ENCODE measurements at regions not wholly inside any gene's neighbourhood (a gene's known extent, or its start where the extent isn't known, plus 50 kb on each side); places are given as distances from the start of the nearest gene placed in this dataset.

DNA sequence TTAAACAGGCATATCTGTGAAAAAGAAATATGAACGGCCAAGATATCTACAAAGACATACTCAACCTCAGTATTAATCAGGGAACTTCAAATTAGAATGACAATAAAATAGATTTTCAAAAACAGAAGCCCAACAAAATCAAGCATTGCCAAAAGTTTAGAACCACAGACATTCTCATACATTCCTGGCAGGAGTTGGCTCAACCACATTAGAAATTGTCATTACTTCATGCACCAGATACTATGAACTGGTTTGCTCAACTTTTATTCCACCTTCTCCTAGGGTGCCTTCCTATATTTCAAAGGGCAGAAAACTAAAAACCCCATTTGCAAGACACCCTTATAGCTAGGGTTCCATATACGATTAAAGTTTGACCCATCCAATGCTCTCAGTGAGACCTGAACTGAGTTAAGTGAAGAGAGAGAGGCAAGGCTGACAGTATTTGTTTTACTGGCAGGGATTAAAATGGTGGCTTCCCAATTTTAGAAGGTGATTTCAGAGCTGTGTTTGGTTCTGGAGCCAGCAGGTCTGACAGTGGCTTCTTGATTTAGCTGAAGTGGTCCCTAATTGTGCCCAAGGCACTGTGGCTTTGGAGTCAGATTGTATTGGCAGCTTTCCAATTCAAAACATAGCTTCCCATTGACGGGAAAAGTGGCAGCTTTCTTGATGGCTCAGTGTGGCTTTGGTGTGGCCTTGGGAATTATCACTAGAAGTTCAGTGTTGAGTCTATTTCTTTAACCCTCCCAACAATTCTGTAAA, 77.1 kb upstream of the CDYL start:
- H3K4me1 ChIP-seq (ENCODE audit: control insufficient read depth, insufficient read depth, low read length) = no peaks in the 10 kb centered on the region
- no peaks in the 10 kb centered on the region for H3K27me3 ChIP-seq (ENCODE audit: control insufficient read depth, insufficient read depth, low read length)
- no peaks in the 10 kb centered on the region for H3K36me3 ChIP-seq (ENCODE audit: control insufficient read depth, insufficient read depth, low read length)
- H3K9ac ChIP-seq (ENCODE audit: low read depth, low read length) = no peak overlapping the region
- H3K9me3 ChIP-seq (ENCODE audit: control insufficient read depth, insufficient read depth, low read length) = no peaks in the 10 kb centered on the region
- no peak overlapping the region for H3K4me3 ChIP-seq (ENCODE audit: low read depth, low read length)

DNA sequence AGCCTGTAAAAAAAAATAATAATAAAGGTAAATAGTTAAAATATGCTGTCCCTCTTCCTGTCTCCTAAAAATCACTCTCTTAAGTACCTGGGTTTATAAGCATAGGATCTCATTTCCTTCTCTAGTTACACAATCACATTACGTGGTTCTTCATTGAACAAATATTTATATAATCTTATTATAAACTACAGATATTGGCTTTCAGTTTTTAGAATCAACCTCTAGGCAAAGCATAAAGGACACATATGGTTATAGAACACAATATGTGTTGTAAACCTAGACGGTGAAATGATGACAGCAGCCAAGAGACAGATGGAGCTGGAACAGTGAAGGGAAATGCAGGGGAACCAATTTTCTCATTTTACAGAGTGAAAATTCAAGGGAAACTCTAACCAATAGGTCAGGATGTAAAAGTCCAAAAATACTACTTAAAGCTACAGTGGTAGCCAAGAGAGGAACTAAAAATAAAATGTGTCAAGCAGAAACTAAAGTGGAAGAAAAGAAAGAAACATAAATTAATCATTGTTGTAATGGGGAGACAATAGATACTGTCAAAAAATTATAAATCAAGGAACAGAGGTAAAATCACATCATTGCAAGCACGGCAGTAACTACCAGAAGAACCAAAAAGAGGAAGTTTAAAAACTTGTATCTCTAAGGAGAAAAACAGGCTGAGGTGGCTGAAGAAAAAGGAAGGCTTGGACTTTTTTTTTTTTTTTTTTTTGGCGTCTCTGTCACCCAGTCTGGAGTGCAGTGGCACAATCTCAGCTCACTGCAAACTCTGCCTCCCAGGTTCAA, 82.8 kb upstream of the CDYL start:
- no peaks in the 10 kb centered on the region for H3K27me3 ChIP-seq (ENCODE audit: control insufficient read depth, insufficient read depth, low read length)
- no peak overlapping the region for H3K9ac ChIP-seq (ENCODE audit: low read depth, low read length)

DNA sequence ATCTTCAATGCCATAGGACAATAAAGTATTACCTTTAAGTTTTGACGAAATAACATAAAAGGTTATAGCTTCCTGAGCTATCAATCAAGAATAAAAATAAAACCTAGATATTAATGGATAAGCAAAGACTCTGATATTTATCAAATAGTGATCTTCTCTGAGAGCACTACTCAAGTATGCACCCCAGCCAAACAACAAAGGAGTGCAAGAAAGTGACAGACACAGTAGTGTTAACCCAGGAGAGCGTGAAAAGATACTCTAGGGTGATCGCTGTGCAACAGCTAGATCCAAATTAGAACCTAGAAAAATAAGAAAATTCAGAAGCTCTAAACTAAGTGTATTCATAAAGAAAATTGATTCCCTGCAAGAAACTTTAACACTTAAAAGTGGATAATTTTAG, 83.5 kb upstream of the CDYL start:
- no peaks in the 10 kb centered on the region for H3K36me3 ChIP-seq (ENCODE audit: control insufficient read depth, insufficient read depth, low read length)
- H3K9me3 ChIP-seq (ENCODE audit: control insufficient read depth, insufficient read depth, low read length) = no peaks in the 10 kb centered on the region
- no peak overlapping the region for H3K9ac ChIP-seq (ENCODE audit: low read depth, low read length)
- H3K27me3 ChIP-seq (ENCODE audit: control insufficient read depth, insufficient read depth, low read length) = no peaks in the 10 kb centered on the region
- no peaks in the 10 kb centered on the region for H3K4me1 ChIP-seq (ENCODE audit: control insufficient read depth, insufficient read depth, low read length)
- no peak overlapping the region for H3K4me3 ChIP-seq (ENCODE audit: low read depth, low read length)

More for the DNA sequence above, 82.8 kb upstream of the CDYL start:
- H3K9me3 ChIP-seq (ENCODE audit: control insufficient read depth, insufficient read depth, low read length) = no peaks in the 10 kb centered on the region
- H3K4me3 ChIP-seq (ENCODE audit: low read depth, low read length) = no peak overlapping the region
- H3K4me1 ChIP-seq (ENCODE audit: control insufficient read depth, insufficient read depth, low read length) = no peaks in the 10 kb centered on the region
- no peaks in the 10 kb centered on the region for H3K36me3 ChIP-seq (ENCODE audit: control insufficient read depth, insufficient read depth, low read length)

DNA sequence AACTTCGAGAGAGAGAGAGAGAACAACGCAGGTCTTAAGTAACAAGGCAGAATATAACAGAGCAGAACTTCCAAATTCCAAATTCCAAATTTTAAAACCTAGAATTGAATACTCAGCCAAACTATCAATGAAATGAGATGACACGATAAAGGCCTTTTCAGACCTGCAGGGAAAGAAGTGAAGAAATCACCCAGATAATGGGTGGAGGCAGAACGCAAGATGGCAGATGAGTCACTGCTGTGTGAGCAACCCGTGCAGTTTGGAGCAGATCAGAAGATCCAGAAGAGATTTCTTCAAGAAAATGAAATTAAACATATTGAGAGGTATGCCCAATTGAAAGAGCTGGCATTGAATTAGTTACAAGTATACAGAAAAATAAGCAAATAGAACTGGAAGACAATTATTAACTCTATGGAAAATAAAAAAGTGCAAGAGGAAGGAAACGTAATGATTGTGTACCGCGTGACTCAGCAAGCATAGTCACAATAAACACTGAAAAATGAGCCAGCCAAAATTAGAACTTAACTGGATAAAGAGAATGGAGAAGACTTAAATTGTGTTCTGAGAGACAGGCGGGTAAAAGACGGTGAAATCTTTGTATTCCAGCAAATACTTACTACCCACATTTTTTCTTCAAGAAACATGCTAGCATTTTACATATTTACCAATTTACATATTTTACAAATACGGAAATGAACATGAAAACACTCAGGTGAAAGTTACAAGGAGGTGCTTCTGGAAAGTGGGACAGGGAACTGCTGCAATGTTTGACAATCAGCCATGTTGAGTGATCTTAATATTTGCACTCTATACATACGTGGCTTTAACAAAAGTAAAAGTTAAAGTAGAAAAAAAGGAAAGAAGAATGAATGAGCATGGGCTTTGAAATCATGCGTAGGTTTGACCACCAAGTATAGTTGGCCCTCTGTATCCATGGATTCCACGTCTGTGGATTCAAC, 87.9 kb upstream of the CDYL start:
- H3K9ac ChIP-seq (ENCODE audit: low read depth, low read length) = no peak overlapping the region
- H3K4me1 ChIP-seq (ENCODE audit: control insufficient read depth, insufficient read depth, low read length) = no peaks in the 10 kb centered on the region
- no peak overlapping the region for H3K4me3 ChIP-seq (ENCODE audit: low read depth, low read length)
- no peaks in the 10 kb centered on the region for H3K36me3 ChIP-seq (ENCODE audit: control insufficient read depth, insufficient read depth, low read length)
- H3K27me3 ChIP-seq (ENCODE audit: control insufficient read depth, insufficient read depth, low read length) = no peaks in the 10 kb centered on the region
- no peaks in the 10 kb centered on the region for H3K9me3 ChIP-seq (ENCODE audit: control insufficient read depth, insufficient read depth, low read length)

DNA sequence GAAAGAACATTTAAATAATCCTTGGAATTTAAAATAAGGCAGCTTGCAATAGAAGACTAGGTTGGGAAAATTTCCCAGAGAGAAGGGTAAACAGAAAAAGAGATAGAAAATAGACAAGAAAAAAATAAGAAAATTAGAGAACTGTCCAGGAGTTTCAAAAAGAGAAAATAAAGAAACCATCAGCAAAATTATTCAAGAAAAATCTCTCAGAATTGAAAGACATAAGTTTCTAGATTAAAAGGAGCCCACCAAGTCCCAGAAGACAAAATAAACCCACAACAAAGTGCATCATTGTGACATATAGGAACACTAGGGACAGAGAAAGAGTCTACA, 88.6 kb upstream of the CDYL start:
- Histone ChIP-seq H3K36me3 (ENCODE audit: control insufficient read depth, insufficient read depth, low read length) (no peaks in the 10 kb centered on the region), H3K9ac (ENCODE audit: low read depth, low read length) (no peak overlapping the region)

DNA sequence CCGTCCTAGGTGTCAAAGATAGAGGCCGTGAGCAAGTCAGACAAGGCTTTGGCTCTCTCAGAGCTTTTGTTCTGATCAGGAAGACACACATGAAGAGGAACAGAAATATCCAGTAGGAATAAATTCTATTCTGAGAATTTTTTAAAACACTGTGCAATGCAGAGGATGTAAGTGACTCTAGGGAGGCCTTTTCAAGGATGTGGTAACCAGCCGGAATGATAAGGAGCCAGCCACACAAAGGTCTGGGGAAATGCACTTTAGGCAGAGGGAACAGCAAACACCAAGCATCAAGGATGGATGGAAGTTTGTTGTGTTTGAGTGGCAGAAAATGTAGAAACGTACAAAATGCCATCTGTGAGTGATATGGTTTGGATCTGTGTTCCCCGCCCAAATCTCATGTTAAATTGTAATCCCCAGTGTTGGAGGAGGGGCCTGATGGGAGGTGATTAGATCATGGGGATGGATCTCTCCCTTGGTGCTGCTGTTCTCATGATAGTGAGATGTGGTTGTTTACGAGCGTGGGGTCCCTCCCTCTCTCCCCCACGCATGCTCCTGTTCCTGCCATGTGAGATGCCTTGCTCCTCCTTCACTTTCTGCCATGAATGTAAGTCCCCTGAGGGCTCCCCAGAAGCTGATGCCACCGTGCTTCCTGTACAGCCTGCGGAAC, 93.6 kb upstream of the CDYL start:
- no peak overlapping the region for H3K9ac ChIP-seq (ENCODE audit: low read depth, low read length)
- no peaks in the 10 kb centered on the region for H3K9me3 ChIP-seq (ENCODE audit: control insufficient read depth, insufficient read depth, low read length)
- H3K4me3 ChIP-seq (ENCODE audit: low read depth, low read length) = no peak overlapping the region
- no peaks in the 10 kb centered on the region for H3K36me3 ChIP-seq (ENCODE audit: control insufficient read depth, insufficient read depth, low read length)
- H3K4me1 ChIP-seq (ENCODE audit: control insufficient read depth, insufficient read depth, low read length) = no peaks in the 10 kb centered on the region
- no peaks in the 10 kb centered on the region for H3K27me3 ChIP-seq (ENCODE audit: control insufficient read depth, insufficient read depth, low read length)

More for the DNA sequence above, 88.6 kb upstream of the CDYL start:
- no peaks in the 10 kb centered on the region for H3K27me3 ChIP-seq (ENCODE audit: control insufficient read depth, insufficient read depth, low read length)
- H3K9me3 ChIP-seq (ENCODE audit: control insufficient read depth, insufficient read depth, low read length) = no peaks in the 10 kb centered on the region
- H3K4me3 ChIP-seq (ENCODE audit: low read depth, low read length) = no peak overlapping the region
- no peaks in the 10 kb centered on the region for H3K4me1 ChIP-seq (ENCODE audit: control insufficient read depth, insufficient read depth, low read length)

DNA sequence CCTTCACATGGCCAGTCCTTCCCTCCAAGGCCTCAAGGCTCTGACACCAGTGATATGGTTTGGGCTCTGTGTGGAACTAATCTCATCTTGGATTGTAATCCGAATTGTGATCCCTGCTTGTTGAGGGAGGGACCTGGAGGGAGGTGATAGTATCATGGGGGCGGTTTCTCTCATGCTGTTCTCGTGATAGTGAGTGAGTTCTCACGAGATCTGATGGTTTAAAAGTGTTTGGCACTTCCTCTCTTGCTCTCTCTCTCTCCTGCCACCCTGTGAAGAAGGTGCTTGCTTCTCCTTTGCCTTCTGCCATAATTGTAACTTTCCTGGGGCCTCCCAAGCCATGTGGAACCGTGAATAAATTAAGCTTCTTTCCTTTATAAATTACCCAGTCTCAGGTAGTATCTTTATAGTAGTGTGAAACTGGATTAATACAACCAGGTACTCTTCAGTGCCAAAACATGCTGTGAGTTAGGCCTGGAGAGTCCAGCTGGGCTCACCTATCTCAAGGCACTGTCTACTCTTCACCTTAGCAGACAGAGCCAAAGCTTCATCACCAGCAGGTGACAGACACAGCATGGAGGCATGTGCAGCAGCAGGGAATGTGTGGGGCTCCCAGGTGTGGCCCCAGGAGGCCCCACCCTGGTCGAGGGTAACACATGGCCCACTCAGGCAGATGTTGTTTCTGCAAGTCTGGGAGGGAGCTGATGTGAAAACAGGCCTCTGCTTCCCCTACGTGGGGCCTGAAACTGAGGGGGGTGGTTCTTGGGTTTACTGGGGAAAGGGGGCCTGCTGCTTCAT, 97.5 kb upstream of the CDYL start:
- Histone ChIP-seq H3K4me1 (ENCODE audit: control insufficient read depth, insufficient read depth, low read length) (no peaks in the 10 kb centered on the region), H3K36me3 (ENCODE audit: control insufficient read depth, insufficient read depth, low read length) (no peaks in the 10 kb centered on the region), H3K9ac (ENCODE audit: low read depth, low read length) (no peak overlapping the region), H3K27me3 (ENCODE audit: control insufficient read depth, insufficient read depth, low read length) (no peaks in the 10 kb centered on the region), H3K9me3 (ENCODE audit: control insufficient read depth, insufficient read depth, low read length) (no peaks in the 10 kb centered on the region), H3K4me3 (ENCODE audit: low read depth, low read length) (no peak overlapping the region)

DNA sequence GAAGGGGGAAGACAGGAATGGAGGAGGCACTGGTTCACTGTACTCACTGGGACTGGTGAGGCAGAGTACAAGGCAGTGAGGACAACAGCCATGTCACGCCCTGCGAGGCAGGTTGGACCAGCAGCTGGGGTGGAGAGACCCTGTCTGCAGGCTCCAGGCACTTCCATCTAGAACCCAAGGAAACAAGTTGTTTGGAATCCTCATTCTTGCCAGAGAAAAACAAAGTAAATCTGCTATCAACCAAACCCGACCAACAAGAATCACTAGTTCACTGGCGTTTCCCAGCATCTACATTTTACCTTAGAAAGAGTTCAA, 98.5 kb upstream of the CDYL start:
- no peaks in the 10 kb centered on the region for H3K27me3 ChIP-seq (ENCODE audit: control insufficient read depth, insufficient read depth, low read length)
- no peaks in the 10 kb centered on the region for H3K36me3 ChIP-seq (ENCODE audit: control insufficient read depth, insufficient read depth, low read length)
- no peaks in the 10 kb centered on the region for H3K9me3 ChIP-seq (ENCODE audit: control insufficient read depth, insufficient read depth, low read length)
- H3K4me3 ChIP-seq (ENCODE audit: low read depth, low read length) = no peak overlapping the region
- no peaks in the 10 kb centered on the region for H3K4me1 ChIP-seq (ENCODE audit: control insufficient read depth, insufficient read depth, low read length)
- no peak overlapping the region for H3K9ac ChIP-seq (ENCODE audit: low read depth, low read length)

DNA sequence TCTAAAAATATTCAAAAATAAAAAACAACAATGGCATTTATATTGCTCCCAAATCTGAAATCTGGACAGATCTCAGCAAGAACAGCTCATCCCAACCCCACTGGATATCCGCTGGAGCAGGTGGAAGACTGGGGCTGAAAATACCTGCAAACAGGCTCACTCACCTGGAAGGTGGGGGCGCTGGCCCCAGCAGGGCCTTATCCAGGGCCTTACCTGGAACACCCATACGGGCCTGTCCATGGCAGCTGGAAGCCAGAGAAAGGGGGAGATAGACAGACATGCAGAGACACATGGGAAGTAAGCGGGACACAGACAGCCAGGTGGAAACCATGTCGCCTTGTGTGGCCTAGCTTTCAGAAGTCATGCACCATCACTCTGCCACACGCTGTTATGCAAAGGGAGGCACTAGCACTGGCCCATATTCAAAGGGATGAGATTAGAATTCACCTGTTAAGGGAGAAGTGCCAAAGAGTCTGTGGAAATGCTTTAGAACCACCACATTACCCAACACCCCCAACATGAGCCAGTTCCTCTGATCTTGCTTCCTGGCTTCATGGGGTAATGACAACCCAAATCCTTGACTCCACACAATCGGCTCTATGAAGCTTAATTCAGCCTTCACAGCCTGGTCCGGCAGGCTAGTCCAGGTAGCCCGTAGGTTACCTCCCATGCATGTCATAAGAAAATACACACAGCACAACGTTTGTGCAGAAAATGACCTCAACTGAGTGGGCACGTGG, 99.0 kb upstream of the CDYL start:
- Histone ChIP-seq H3K4me3 (ENCODE audit: low read depth, low read length) (no peak overlapping the region), H3K27me3 (ENCODE audit: control insufficient read depth, insufficient read depth, low read length) (no peaks in the 10 kb centered on the region), H3K9me3 (ENCODE audit: control insufficient read depth, insufficient read depth, low read length) (no peaks in the 10 kb centered on the region), H3K9ac (ENCODE audit: low read depth, low read length) (no peak overlapping the region), H3K4me1 (ENCODE audit: control insufficient read depth, insufficient read depth, low read length) (no peaks in the 10 kb centered on the region), H3K36me3 (ENCODE audit: control insufficient read depth, insufficient read depth, low read length) (no peaks in the 10 kb centered on the region)

DNA sequence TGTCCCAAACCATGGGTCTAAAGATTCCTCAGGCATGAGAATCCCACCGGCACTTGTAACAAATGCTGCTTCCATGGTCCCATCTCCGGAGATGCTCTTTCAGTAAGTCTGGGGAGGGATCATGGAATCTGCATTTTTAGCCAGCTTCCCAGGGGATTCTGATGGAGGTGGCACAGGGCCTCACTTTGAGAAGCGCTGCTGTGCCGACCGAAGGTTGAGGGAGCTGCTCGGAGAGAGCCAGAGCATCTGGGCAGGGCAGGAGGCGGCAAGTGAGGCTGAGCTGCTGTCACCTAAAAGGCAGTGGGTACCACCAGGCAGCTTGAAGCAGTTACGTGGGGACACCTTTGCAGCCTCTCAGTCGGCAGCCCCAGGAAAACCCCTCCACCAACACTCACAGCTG, 100.2 kb upstream of the CDYL start:
- Histone ChIP-seq H3K9ac (ENCODE audit: low read depth, low read length) (no peak overlapping the region), H3K4me3 (ENCODE audit: low read depth, low read length) (no peak overlapping the region), H3K36me3 (ENCODE audit: control insufficient read depth, insufficient read depth, low read length) (no peaks in the 10 kb centered on the region), H3K27me3 (ENCODE audit: control insufficient read depth, insufficient read depth, low read length) (no peaks in the 10 kb centered on the region), H3K9me3 (ENCODE audit: control insufficient read depth, insufficient read depth, low read length) (no peaks in the 10 kb centered on the region), H3K4me1 (ENCODE audit: control insufficient read depth, insufficient read depth, low read length) (no peaks in the 10 kb centered on the region)

Data from iPS-15b (cell line).